GM12878 (cell line): ENCODE measurements at regions not wholly inside any gene's neighbourhood (a gene's known extent, or its start where the extent isn't known, plus 50 kb on each side); places are given as distances from the start of the nearest gene placed in this dataset.

Experiments used
- ATF2 ChIP-seq: IDR thresholded peaks from 2 replicates; pipeline ENCODE4 v1.6.1; 2012; ENCODE audit warnings: low read length, inconsistent platforms
- BRCA1 ChIP-seq: IDR thresholded peaks from 2 replicates; pipeline ENCODE4 v1.6.1; 2011; ENCODE audit warnings: low read depth, low read length, improper control_type of control experiment
- CTCF ChIP-seq, 3 experiments: IDR thresholded peaks in 2 of 3; conservative IDR thresholded peaks in 1 of 3; 2 replicates each; pipeline ENCODE4 v1.5.1; 2011; ENCODE audit warnings: low read depth in 3 of 3, low read length in 3 of 3, mild to moderate bottlenecking in 3 of 3, control low read depth in 2 of 3, moderate library complexity in 2 of 3, inconsistent platforms in 1 of 3, mixed read lengths in 1 of 3; ENCODE audit not compliant: control insufficient read depth in 2 of 3, insufficient read depth in 1 of 3; ENCODE audit errors: extremely low read depth in 1 of 3
- EGR1 ChIP-seq, 2 experiments: IDR thresholded peaks; 1 replicate in 1 of 2; 2 replicates in 1 of 2; pipeline ENCODE4 v1.6.1; 2011 to 2012; ENCODE audit warnings: low read depth in 2 of 2, low read length in 2 of 2, borderline replicate concordance in 1 of 2, mild to moderate bottlenecking in 1 of 2, moderate library complexity in 1 of 2
- IKZF2 ChIP-seq, 2 experiments: fragments of 450-650 bp; IDR thresholded peaks; 2 replicates each; pipeline ENCODE4 v1.6.1; 2017; ENCODE audit warnings: mild to moderate bottlenecking in 2 of 2, moderate library complexity in 2 of 2
- KAT2A ChIP-seq: conservative IDR thresholded peaks from 2 replicates; pipeline ENCODE4 v1.6.1; 2011; ENCODE audit warnings: low read depth, low read length; ENCODE audit not compliant: control insufficient read depth
- MTA2 ChIP-seq: fragments of 450-650 bp; IDR thresholded peaks from 2 replicates; pipeline ENCODE4 v1.6.1; 2016; ENCODE audit warnings: low read depth, mild to moderate bottlenecking, moderate library complexity
- NRF1 ChIP-seq: conservative IDR thresholded peaks from 2 replicates; pipeline ENCODE4 v1.6.1; 2011; ENCODE audit warnings: mild to moderate bottlenecking, low read depth, low read length, improper control_type of control experiment
- RELA ChIP-seq: fragments of 450-650 bp; IDR thresholded peaks from 2 replicates; pipeline ENCODE4 v1.8.0; 2014; ENCODE audit warnings: borderline replicate concordance; ENCODE audit not compliant: partially characterized antibody
- SMC3 ChIP-seq: IDR thresholded peaks from 2 replicates; pipeline ENCODE4 v1.6.1; 2011; ENCODE audit warnings: low read length, improper control_type of control experiment, borderline replicate concordance
- SUZ12 ChIP-seq: fragments of 200-600 bp; sonication (generic); IDR thresholded peaks from one replicate; pipeline ENCODE4 v1.6.1; 2018; ENCODE audit warnings: antibody characterized with exemption, mild to moderate bottlenecking; ENCODE audit not compliant: unreplicated experiment
- ZNF217 ChIP-seq: fragments of 450-650 bp; IDR thresholded peaks from 2 replicates; pipeline ENCODE4 v1.6.1; 2017; ENCODE audit warnings: antibody characterized with exemption, mild to moderate bottlenecking
- ZNF384 ChIP-seq: IDR thresholded peaks from 2 replicates; pipeline ENCODE4 v1.6.1; 2012; ENCODE audit warnings: low read depth, mild to moderate bottlenecking, low read length, improper control_type of control experiment, borderline replicate concordance
- TF ChIP-seq, protein P1 (sequence below): IDR thresholded peaks from 2 replicates; pipeline ENCODE4 v1.6.1; 2011; ENCODE audit warnings: borderline replicate concordance, low read depth, mild to moderate bottlenecking, moderate library complexity, mixed read lengths, low read length; ENCODE audit not compliant: insufficient read depth; ENCODE audit errors: extremely low read length

DNA sequence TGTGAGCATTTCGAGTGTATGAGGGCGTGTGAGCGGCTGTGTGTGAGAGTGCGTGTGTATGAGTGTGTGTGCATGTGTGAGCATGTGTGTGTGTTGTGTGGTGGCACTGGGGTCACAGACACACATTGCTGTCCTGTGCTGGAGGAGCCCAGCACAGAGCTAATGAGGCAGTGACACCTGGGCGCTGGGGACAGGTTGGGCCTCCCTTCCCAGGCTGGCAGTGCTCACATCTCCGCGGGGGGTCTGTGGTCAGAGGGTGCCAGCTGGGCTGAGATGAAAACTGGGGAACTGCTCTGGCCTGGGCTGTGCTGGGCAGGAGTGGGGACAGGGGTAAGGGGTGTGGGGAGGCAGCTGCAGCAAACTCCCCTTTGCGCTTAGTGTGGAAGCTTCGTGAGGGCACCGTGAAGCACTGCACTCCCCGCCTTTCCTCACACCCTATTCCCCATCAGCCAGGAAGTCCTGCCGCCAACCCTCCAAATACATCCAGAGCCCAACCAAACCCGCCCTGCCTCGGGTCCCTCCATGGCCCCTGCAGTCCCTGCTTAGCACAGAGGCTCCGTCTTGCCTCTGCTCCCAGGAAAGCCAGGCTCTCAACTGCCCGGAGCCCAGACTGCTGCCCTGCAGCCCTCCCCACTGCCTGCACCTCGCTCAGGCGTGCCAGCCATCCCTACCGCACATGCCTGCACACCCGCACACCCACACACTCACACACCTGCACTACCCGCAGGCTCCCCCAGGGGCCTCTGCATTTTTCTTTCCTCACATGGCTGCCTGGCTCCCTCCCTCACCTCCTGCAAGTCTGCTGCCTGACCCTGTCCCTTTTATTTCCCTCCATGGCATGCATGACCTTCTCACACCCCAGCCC is 62.0 kb upstream of the THY1 start (continued):
- TF ChIP-seq ZNF217 (no peak), SUZ12 (no peak), BRCA1 (no peak), RELA (no peak), KAT2A (no peak), ZNF384 (no peak), SMC3 (peak; percentile 36; the same call in 1 of the 2 replicates), MTA2 (no peak), NRF1 (no peak), ATF2 (no peak), EGR1 (IDR thresholded peaks at IDR 0.05; ENCODE audit: borderline replicate concordance in 1 of 2, low read depth in 2 of 2, low read length in 2 of 2) (0 out of 3 replicates have a peak, but pooled peaks of 1 of the 2 experiments have one; percentile 29), CTCF (IDR thresholded peaks at IDR 0.05 in 2 of 3, conservative IDR thresholded peaks at IDR 0.05 in 1 of 3; ENCODE audit: control insufficient read depth in 2 of 3, extremely low read depth in 1 of 3, insufficient read depth in 1 of 3, low read depth in 3 of 3, low read length in 3 of 3) (peak; percentile 25 to 27 (median 26); a peak in 3 of 6 replicates), IKZF2 (IDR thresholded peaks at IDR 0.05) (no peak)
- TF ChIP-seq, protein P1, sequence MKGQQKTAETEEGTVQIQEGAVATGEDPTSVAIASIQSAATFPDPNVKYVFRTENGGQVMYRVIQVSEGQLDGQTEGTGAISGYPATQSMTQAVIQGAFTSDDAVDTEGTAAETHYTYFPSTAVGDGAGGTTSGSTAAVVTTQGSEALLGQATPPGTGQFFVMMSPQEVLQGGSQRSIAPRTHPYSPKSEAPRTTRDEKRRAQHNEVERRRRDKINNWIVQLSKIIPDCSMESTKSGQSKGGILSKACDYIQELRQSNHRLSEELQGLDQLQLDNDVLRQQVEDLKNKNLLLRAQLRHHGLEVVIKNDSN, result no peak
